ENCODE measurements at regions not wholly inside any gene's neighbourhood (a gene's known extent, or its start where the extent isn't known, plus 50 kb on each side); places are given as distances from the start of the nearest gene placed in this dataset.

- TF ChIP-seq CTCF (IDR thresholded peaks at IDR 0.05; ENCODE audit: borderline replicate concordance, control extremely low read depth, extremely low read depth, insufficient read depth, missing control alignments): no peak
- in situ Hi-C loops (cut with MboI; ENCODE audit: low sequenced_read_pairs, unreplicated experiment): no loop called here
- no peak for DNase-seq (ENCODE audit: low spot score)
Observed at GRCh38 chr1:112264553-112264952, 131.5 kb upstream of the CTTNBP2NL start.

GRCh38 chr1:112265931-112266330, 130.1 kb upstream of the CTTNBP2NL start:
- no peak for TF ChIP-seq CTCF (IDR thresholded peaks at IDR 0.05; ENCODE audit: borderline replicate concordance, control extremely low read depth, extremely low read depth, insufficient read depth, missing control alignments)
- in situ Hi-C loops (cut with MboI; ENCODE audit: low sequenced_read_pairs, unreplicated experiment): no loop called here
- DNase-seq (ENCODE audit: low spot score): no peak

- DNase-seq (ENCODE audit: low spot score): no peak
- TF ChIP-seq CTCF (IDR thresholded peaks at IDR 0.05; ENCODE audit: borderline replicate concordance, control extremely low read depth, extremely low read depth, insufficient read depth, missing control alignments): no peak
- in situ Hi-C loops (cut with MboI; ENCODE audit: low sequenced_read_pairs, unreplicated experiment): no loop called here
Observed at GRCh38 chr1:112267206-112267605, 128.8 kb upstream of the CTTNBP2NL start.

GRCh38 chr1:112267929-112268328, 128.1 kb upstream of the CTTNBP2NL start:
- in situ Hi-C loops (cut with MboI; ENCODE audit: low sequenced_read_pairs, unreplicated experiment): no loop called here
- no peak for DNase-seq (ENCODE audit: low spot score)
- no peak for TF ChIP-seq CTCF (IDR thresholded peaks at IDR 0.05; ENCODE audit: borderline replicate concordance, control extremely low read depth, extremely low read depth, insufficient read depth, missing control alignments)

- in situ Hi-C loops (cut with MboI; ENCODE audit: low sequenced_read_pairs, unreplicated experiment): no loop called here
- DNase-seq (ENCODE audit: low spot score): no peak
- no peak for TF ChIP-seq CTCF (IDR thresholded peaks at IDR 0.05; ENCODE audit: borderline replicate concordance, control extremely low read depth, extremely low read depth, insufficient read depth, missing control alignments)
Observed at GRCh38 chr1:112268408-112268807, 127.6 kb upstream of the CTTNBP2NL start.

GRCh38 chr1:112271270-112271669, 124.7 kb upstream of the CTTNBP2NL start:
- in situ Hi-C loops (cut with MboI; ENCODE audit: low sequenced_read_pairs, unreplicated experiment): no loop called here
- DNase-seq (ENCODE audit: low spot score): no peak
- TF ChIP-seq CTCF (IDR thresholded peaks at IDR 0.05; ENCODE audit: borderline replicate concordance, control extremely low read depth, extremely low read depth, insufficient read depth, missing control alignments): no peak

Measured in GM13976 (cell line).